ENCODE measurements at regions not wholly inside any gene's neighbourhood (a gene's known extent, or its start where the extent isn't known, plus 50 kb on each side); places are given as distances from the start of the nearest gene placed in this dataset.

DNA sequence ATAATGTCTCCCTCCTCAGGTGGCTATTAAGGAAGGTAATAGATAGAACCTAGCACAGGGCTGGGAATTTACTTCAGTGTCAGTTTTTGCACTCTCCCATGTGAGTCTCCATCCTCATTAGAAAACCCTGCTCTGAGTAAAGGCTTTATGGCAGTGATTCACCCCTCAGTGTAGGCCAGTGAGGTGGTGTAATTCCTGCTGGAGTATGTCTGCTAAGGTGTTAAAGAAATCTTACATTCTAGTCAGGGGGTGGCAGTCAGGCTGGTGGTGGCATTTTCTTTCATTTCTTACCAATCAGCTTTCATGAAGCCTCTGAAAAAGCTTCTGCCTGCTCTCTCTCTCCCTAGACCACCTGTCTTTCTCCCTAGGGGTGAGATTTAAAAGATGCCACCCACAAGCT, 138.8 kb upstream of the CCL2 start:
- Histone ChIP-seq H3K36me3 (ENCODE audit: control insufficient read depth, insufficient read depth, low read length) (no peaks in the 10 kb centered on the region), H3K27me3 (ENCODE audit: control insufficient read depth, insufficient read depth, low read length) (no peaks in the 10 kb centered on the region), H3K4me3 (replicated peaks in 1 of 4; ENCODE audit: control extremely low read depth in 1 of 4, insufficient read depth in 1 of 4, low read depth in 3 of 4, low read length in 4 of 4) (no peak overlapping the region), H3K27ac (ENCODE audit: insufficient read depth, low read length) (no peak overlapping the region), H2AFZ (ENCODE audit: low read length) (no peak overlapping the region), H3K9ac (ENCODE audit: insufficient read depth, low read length) (no peak overlapping the region), H3K79me2 (ENCODE audit: control insufficient read depth, insufficient read depth, low read length) (no peaks in the 10 kb centered on the region), H3K9me3 (ENCODE audit: control insufficient read depth, insufficient read depth, low read depth, low read length) (no peaks in the 10 kb centered on the region), H3K4me1 (ENCODE audit: control insufficient read depth, extremely low read depth, insufficient read depth, low read length) (no peaks in the 10 kb centered on the region), H4K20me1 (ENCODE audit: control insufficient read depth, extremely low read depth, insufficient read depth, low read length) (no peaks in the 10 kb centered on the region), H3K4me2 (ENCODE audit: extremely low read depth, insufficient read depth, low read length) (no peak overlapping the region)
- DNase-seq (ENCODE audit: low read depth in 2 of 2) = no peak
- no peak for TF ChIP-seq EZH2 (IDR thresholded peaks at IDR 0.05; ENCODE audit: low read length, missing control alignments)
- TF ChIP-seq, protein P1, sequence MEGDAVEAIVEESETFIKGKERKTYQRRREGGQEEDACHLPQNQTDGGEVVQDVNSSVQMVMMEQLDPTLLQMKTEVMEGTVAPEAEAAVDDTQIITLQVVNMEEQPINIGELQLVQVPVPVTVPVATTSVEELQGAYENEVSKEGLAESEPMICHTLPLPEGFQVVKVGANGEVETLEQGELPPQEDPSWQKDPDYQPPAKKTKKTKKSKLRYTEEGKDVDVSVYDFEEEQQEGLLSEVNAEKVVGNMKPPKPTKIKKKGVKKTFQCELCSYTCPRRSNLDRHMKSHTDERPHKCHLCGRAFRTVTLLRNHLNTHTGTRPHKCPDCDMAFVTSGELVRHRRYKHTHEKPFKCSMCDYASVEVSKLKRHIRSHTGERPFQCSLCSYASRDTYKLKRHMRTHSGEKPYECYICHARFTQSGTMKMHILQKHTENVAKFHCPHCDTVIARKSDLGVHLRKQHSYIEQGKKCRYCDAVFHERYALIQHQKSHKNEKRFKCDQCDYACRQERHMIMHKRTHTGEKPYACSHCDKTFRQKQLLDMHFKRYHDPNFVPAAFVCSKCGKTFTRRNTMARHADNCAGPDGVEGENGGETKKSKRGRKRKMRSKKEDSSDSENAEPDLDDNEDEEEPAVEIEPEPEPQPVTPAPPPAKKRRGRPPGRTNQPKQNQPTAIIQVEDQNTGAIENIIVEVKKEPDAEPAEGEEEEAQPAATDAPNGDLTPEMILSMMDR (conservative IDR thresholded peaks at IDR 0.05 in 1 of 2, IDR thresholded peaks at IDR 0.05 in 1 of 2; ENCODE audit: low read depth in 1 of 2, low read length in 2 of 2) = no peak

DNA sequence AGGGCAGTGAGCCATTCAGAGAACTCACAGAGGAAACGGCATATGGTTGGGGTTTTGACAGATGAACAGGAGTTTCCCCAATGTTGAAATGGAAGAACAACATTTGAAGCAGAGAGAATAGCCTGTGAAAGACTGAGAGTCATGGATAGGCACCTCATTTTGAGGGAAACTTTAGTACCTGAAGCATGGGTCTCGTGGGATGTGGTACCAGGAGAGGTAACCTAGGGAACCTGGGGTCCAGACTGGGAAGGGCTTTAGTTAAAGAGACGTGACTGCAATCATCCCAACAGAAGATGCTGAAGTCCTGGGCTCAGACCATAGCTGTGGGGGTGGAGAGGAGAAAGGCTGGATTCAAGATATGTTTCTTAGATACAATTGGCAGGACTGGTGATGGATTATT, 137.8 kb upstream of the CCL2 start:
- TF ChIP-seq, protein P1 (conservative IDR thresholded peaks at IDR 0.05 in 1 of 2, IDR thresholded peaks at IDR 0.05 in 1 of 2; ENCODE audit: low read depth in 1 of 2, low read length in 2 of 2) = no peak
- H3K4me3 ChIP-seq (replicated peaks in 1 of 4; ENCODE audit: control extremely low read depth in 1 of 4, insufficient read depth in 1 of 4, low read depth in 3 of 4, low read length in 4 of 4) = no peak overlapping the region
- DNase-seq (ENCODE audit: low read depth in 2 of 2) = no peak
- H3K9ac ChIP-seq (ENCODE audit: insufficient read depth, low read length) = no peak overlapping the region
- no peaks in the 10 kb centered on the region for H4K20me1 ChIP-seq (ENCODE audit: control insufficient read depth, extremely low read depth, insufficient read depth, low read length)
- no peaks in the 10 kb centered on the region for H3K4me1 ChIP-seq (ENCODE audit: control insufficient read depth, extremely low read depth, insufficient read depth, low read length)
- H3K27ac ChIP-seq (ENCODE audit: insufficient read depth, low read length) = no peak overlapping the region
- no peak overlapping the region for H3K4me2 ChIP-seq (ENCODE audit: extremely low read depth, insufficient read depth, low read length)
- H3K27me3 ChIP-seq (ENCODE audit: control insufficient read depth, insufficient read depth, low read length) = no peaks in the 10 kb centered on the region
- H3K9me3 ChIP-seq (ENCODE audit: control insufficient read depth, insufficient read depth, low read depth, low read length) = no peaks in the 10 kb centered on the region
- H2AFZ ChIP-seq (ENCODE audit: low read length) = no peak overlapping the region
- no peaks in the 10 kb centered on the region for H3K36me3 ChIP-seq (ENCODE audit: control insufficient read depth, insufficient read depth, low read length)
- no peaks in the 10 kb centered on the region for H3K79me2 ChIP-seq (ENCODE audit: control insufficient read depth, insufficient read depth, low read length)

DNA sequence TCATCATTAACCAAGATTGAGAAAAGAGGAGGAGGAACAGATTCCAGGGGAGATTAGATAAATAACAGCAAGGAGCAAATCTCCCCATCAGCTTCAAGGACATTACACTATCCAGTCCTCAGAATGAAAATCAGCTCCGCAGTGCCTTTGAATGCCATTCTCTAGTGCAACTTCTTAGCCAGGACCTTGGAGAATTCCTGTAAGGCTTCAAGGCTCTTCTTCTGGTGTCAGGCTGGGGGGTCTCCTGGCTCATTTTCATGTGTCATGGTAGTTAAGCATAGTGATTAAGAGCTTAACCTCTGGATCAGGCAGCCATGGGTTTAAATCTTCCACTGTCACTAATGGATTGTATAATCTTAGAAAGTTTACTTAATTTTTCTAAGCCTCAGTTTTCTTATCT, 137.3 kb upstream of the CCL2 start:
- Histone ChIP-seq H2AFZ (ENCODE audit: low read length) (no peak overlapping the region), H3K79me2 (ENCODE audit: control insufficient read depth, insufficient read depth, low read length) (no peaks in the 10 kb centered on the region), H3K27ac (ENCODE audit: insufficient read depth, low read length) (no peak overlapping the region), H3K27me3 (ENCODE audit: control insufficient read depth, insufficient read depth, low read length) (no peaks in the 10 kb centered on the region), H3K9me3 (ENCODE audit: control insufficient read depth, insufficient read depth, low read depth, low read length) (no peaks in the 10 kb centered on the region), H4K20me1 (ENCODE audit: control insufficient read depth, extremely low read depth, insufficient read depth, low read length) (no peaks in the 10 kb centered on the region), H3K36me3 (ENCODE audit: control insufficient read depth, insufficient read depth, low read length) (no peaks in the 10 kb centered on the region), H3K4me1 (ENCODE audit: control insufficient read depth, extremely low read depth, insufficient read depth, low read length) (no peaks in the 10 kb centered on the region), H3K9ac (ENCODE audit: insufficient read depth, low read length) (no peak overlapping the region), H3K4me3 (replicated peaks in 1 of 4; ENCODE audit: control extremely low read depth in 1 of 4, insufficient read depth in 1 of 4, low read depth in 3 of 4, low read length in 4 of 4) (no peak overlapping the region), H3K4me2 (ENCODE audit: extremely low read depth, insufficient read depth, low read length) (no peak overlapping the region)
- no peak for DNase-seq (ENCODE audit: low read depth in 2 of 2)
- no peak for TF ChIP-seq EZH2 (IDR thresholded peaks at IDR 0.05; ENCODE audit: low read length, missing control alignments)
- TF ChIP-seq, protein P1 (conservative IDR thresholded peaks at IDR 0.05 in 1 of 2, IDR thresholded peaks at IDR 0.05 in 1 of 2; ENCODE audit: low read depth in 1 of 2, low read length in 2 of 2) = no peak

Measured in fibroblast of lung (primary cell).